Breast epithelium (tissue), 4 donors: ENCODE measurements at regions not wholly inside any gene's neighbourhood (a gene's known extent, or its start where the extent isn't known, plus 50 kb on each side); places are given as distances from the start of the nearest gene placed in this dataset.

Experiments used
- DNase-seq, 2 donors: peaks; one replicate each; pipeline ENCODE4 v3.0.0-alpha.2; 2019; ENCODE audit warnings: low spot score in 2 of 2
- H3K27ac ChIP-seq, 2 donors: fragments of 200-600 bp; sonication (generic) in 1 of 2; one replicate each; pipeline ENCODE4 v1.5.1; 2016 to 2019; ENCODE audit warnings: mild to moderate bottlenecking in 1 of 2
- H3K27me3 ChIP-seq, 2 donors: fragments of 200-600 bp; sonication (generic) in 1 of 2; one replicate each; pipeline versions ENCODE4 v1.5.1 to v1.6.0; 2017 to 2019; ENCODE audit warnings: control low read depth in 1 of 2, mild to moderate bottlenecking in 1 of 2
- H3K36me3 ChIP-seq: fragments of 200-600 bp; one replicate; pipeline ENCODE4 v1.5.1; 2019
- H3K4me1 ChIP-seq, 2 donors: fragments of 200-600 bp; sonication (generic); one replicate each; pipeline ENCODE4 v1.5.1; 2016 to 2019; ENCODE audit warnings: control low read depth in 1 of 2
- H3K4me3 ChIP-seq, 3 donors: fragments of 200-600 bp; sonication (generic); 1 replicate in 2 of 3; 2 replicates in 1 of 3; pipeline ENCODE4 v1.5.1; 2016 to 2019; ENCODE audit warnings: mild to moderate bottlenecking in 3 of 3, moderate library complexity in 2 of 3
- H3K9me3 ChIP-seq, 2 donors: fragments of 200-600 bp; sonication (generic) in 1 of 2; one replicate each; pipeline ENCODE4 v1.5.1; 2016 to 2019; ENCODE audit warnings: control low read depth in 1 of 2
- CTCF ChIP-seq, 3 donors: fragments of 450-650 bp; IDR thresholded peaks; one replicate each; pipeline ENCODE4 v1.5.1; 2016 to 2017; ENCODE audit warnings: antibody characterized with exemption in 3 of 3, mild to moderate bottlenecking in 3 of 3, moderate library complexity in 3 of 3
- POLR2A ChIP-seq: fragments of 450-650 bp; IDR thresholded peaks from one replicate; pipeline ENCODE4 v1.6.1; 2016; ENCODE audit warnings: antibody characterized with exemption, mild to moderate bottlenecking, moderate library complexity
- POLR2AphosphoS5 ChIP-seq, 3 donors: sonication (generic); formaldehyde crosslinking; IDR thresholded peaks; one replicate each; pipeline ENCODE4 v1.6.1; 2017; ENCODE audit warnings: antibody characterized with exemption in 3 of 3
- intact Hi-C: fragments of 100-400 bp; cut with DNase I; formaldehyde crosslinking; loops from one replicate; pipeline ENCODE4 v1.15.1; 2023; ENCODE audit warnings: low total_unique reads

DNA sequence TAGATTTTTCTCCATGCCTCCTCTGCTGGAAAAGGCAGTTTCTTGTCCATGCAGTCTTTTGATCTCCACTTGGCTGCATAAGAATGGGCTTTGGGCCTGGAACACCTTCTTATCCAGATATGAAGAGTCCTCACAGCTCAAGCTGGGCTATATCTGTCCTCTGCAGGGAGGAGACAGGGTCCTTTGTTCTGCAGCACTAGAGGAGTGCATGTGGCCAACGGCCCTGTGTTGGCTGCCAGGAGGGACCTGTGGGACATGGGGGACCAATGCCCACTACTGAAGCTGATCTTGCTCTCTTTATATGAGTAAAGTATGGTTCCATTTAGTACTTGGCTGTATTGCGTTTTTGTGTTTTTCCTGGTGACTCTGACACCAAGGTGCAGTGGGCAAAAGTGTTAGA, 157.3 kb upstream of the ABI3BP start:
- intact Hi-C loops, result no loop called here
- TF ChIP-seq POLR2AphosphoS5 (IDR thresholded peaks at IDR 0.05) (no peak), POLR2A (no peak), CTCF (IDR thresholded peaks at IDR 0.05) (no peak)
- no peaks in the 10 kb centered on the region for H3K27me3 ChIP-seq
- no peaks in the 10 kb centered on the region for H3K36me3 ChIP-seq
- DNase-seq, result no peak
- no peak overlapping the region for H3K27ac ChIP-seq
- H3K4me1 ChIP-seq, result no peaks in the 10 kb centered on the region
- no peak overlapping the region for H3K4me3 ChIP-seq
- no peaks in the 10 kb centered on the region for H3K9me3 ChIP-seq

DNA sequence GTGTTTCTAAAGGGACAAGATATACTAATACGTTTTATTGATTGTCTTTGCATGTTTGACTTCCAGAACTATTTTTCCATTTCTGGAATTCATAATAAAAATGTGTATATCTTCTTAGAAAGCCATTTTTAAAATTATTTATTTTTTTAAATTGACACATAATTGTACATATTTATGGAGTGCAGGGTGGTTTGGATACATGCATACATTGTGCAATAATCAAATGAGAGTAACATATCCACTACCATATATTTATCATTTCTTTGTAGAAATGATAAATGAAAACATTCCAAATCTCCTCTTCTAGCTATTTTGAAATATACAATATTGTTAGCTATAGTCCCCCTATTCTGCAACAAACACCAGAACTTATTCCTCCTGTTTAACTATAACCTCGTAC, 156.5 kb upstream of the ABI3BP start:
- H3K27ac ChIP-seq, result no peak overlapping the region
- H3K4me3 ChIP-seq, result no peak overlapping the region
- no peak for DNase-seq
- no peaks in the 10 kb centered on the region for H3K9me3 ChIP-seq
- intact Hi-C loops, result no loop called here
- H3K27me3 ChIP-seq, result no peaks in the 10 kb centered on the region
- no peaks in the 10 kb centered on the region for H3K36me3 ChIP-seq
- TF ChIP-seq POLR2A (no peak), CTCF (IDR thresholded peaks at IDR 0.05) (no peak), POLR2AphosphoS5 (IDR thresholded peaks at IDR 0.05) (no peak)
- no peaks in the 10 kb centered on the region for H3K4me1 ChIP-seq

- Histone ChIP-seq H3K9me3 (no peaks in the 10 kb centered on the region), H3K36me3 (no peaks in the 10 kb centered on the region), H3K4me3 (no peak overlapping the region), H3K4me1 (no peaks in the 10 kb centered on the region), H3K27me3 (no peaks in the 10 kb centered on the region), H3K27ac (no peak overlapping the region)
- no peak for TF ChIP-seq POLR2AphosphoS5 (IDR thresholded peaks at IDR 0.05)
- no peak for TF ChIP-seq CTCF (IDR thresholded peaks at IDR 0.05)
- TF ChIP-seq POLR2A, result no peak
- intact Hi-C loops, result no loop called here
- no peak for DNase-seq
Measured at GRCh38 chr3:101149251-101149650, 156.0 kb upstream of the ABI3BP start.

GRCh38 chr3:101148001-101148400, 154.8 kb upstream of the ABI3BP start:
- no peak overlapping the region for H3K27ac ChIP-seq
- no peaks in the 10 kb centered on the region for H3K36me3 ChIP-seq
- no peak overlapping the region for H3K4me3 ChIP-seq
- H3K27me3 ChIP-seq, result no peaks in the 10 kb centered on the region
- no peak for DNase-seq
- no peaks in the 10 kb centered on the region for H3K4me1 ChIP-seq
- H3K9me3 ChIP-seq, result no peaks in the 10 kb centered on the region
- intact Hi-C loops, result no loop called here
- TF ChIP-seq POLR2A, result no peak
- TF ChIP-seq CTCF (IDR thresholded peaks at IDR 0.05), result no peak
- no peak for TF ChIP-seq POLR2AphosphoS5 (IDR thresholded peaks at IDR 0.05)

DNA sequence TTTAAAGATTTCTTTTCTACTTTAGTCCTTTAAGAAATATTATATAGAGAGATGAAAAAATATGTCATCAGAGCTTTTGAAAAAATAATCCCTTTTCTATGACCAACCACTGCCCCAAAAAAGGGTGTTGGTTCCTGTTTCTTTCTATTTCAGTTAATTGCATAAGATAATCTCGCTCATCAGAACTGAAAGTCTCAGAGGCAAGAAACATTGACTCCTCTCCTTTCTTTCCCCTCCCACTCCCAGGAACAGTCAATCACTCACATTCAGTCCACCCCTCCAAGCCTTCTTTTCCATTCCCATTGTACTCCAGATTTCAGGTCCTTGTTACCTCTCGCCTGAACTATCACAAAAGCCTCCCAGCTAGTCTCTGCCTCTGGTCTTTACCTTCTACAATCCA, 153.7 kb upstream of the ABI3BP start:
- no peak for DNase-seq
- H3K9me3 ChIP-seq, result no peaks in the 10 kb centered on the region
- no peak overlapping the region for H3K4me3 ChIP-seq
- no peak overlapping the region for H3K27ac ChIP-seq
- H3K4me1 ChIP-seq, result no peaks in the 10 kb centered on the region
- intact Hi-C loops, result no loop called here
- TF ChIP-seq POLR2AphosphoS5 (IDR thresholded peaks at IDR 0.05) (no peak), CTCF (IDR thresholded peaks at IDR 0.05) (no peak), POLR2A (no peak)
- H3K36me3 ChIP-seq, result no peaks in the 10 kb centered on the region
- no peaks in the 10 kb centered on the region for H3K27me3 ChIP-seq
